Suprapubic skin (tissue), 4 donors: ENCODE measurements at regions not wholly inside any gene's neighbourhood (a gene's known extent, or its start where the extent isn't known, plus 50 kb on each side); places are given as distances from the start of the nearest gene placed in this dataset.

ENCODE experiments used
- DNase-seq, 2 donors: peaks; one replicate each; pipeline ENCODE4 v3.0.0-alpha.2; 2019; ENCODE audit warnings: low spot score in 2 of 2
- H3K27ac ChIP-seq: fragments of 200-600 bp; sonication (generic); one replicate; pipeline ENCODE4 v1.5.1; 2019
- H3K27me3 ChIP-seq: fragments of 200-600 bp; sonication (generic); one replicate; pipeline ENCODE4 v1.5.1; 2019
- H3K36me3 ChIP-seq: fragments of 200-600 bp; sonication (generic); one replicate; pipeline ENCODE4 v1.5.1; 2019
- H3K4me1 ChIP-seq: fragments of 200-600 bp; sonication (generic); one replicate; pipeline ENCODE4 v1.5.1; 2019
- H3K4me3 ChIP-seq: fragments of 200-600 bp; sonication (generic); one replicate; pipeline ENCODE4 v1.5.1; 2019; ENCODE audit warnings: mild to moderate bottlenecking
- H3K9me3 ChIP-seq: fragments of 200-600 bp; sonication (generic); one replicate; pipeline ENCODE4 v1.5.1; 2019
- CTCF ChIP-seq, 2 donors: fragments of 200-600 bp in 1 of 2; fragments of 450-650 bp in 1 of 2; sonication (generic) in 1 of 2; IDR thresholded peaks; one replicate each; pipeline ENCODE4 v1.5.1; 2016 to 2019; ENCODE audit warnings: antibody characterized with exemption in 2 of 2, mild to moderate bottlenecking in 1 of 2, moderate library complexity in 1 of 2
- EP300 ChIP-seq: sonication (generic); formaldehyde crosslinking; IDR thresholded peaks from one replicate; pipeline ENCODE4 v1.6.1; 2017; ENCODE audit warnings: antibody characterized with exemption
- POLR2A ChIP-seq, 2 donors: fragments of 450-650 bp; IDR thresholded peaks; one replicate each; pipeline ENCODE4 v1.6.1; 2017; ENCODE audit warnings: antibody characterized with exemption in 2 of 2, mild to moderate bottlenecking in 2 of 2, moderate library complexity in 2 of 2
- POLR2AphosphoS5 ChIP-seq, 3 donors: sonication (generic); formaldehyde crosslinking; IDR thresholded peaks; one replicate each; pipeline ENCODE4 v1.6.1; 2017; ENCODE audit warnings: antibody characterized with exemption in 3 of 3
- WGBS: methylation state at CpG from one replicate; pipeline ENCODE4 v1.1.5; 2018; 5-methylcytosine and 5-hydroxymethylcytosine counted together

GRCh38 chr13:80037505-80037888, 303.4 kb downstream of the SPRY2 start:
- H3K4me3 ChIP-seq: no peak overlapping the region
- H3K27ac ChIP-seq: no peak overlapping the region
- H3K9me3 ChIP-seq: no peaks in the 10 kb centered on the region
- H3K4me1 ChIP-seq: no peaks in the 10 kb centered on the region
- H3K36me3 ChIP-seq: no peaks in the 10 kb centered on the region
- no peak for TF ChIP-seq EP300
- TF ChIP-seq CTCF (IDR thresholded peaks at IDR 0.05): no peak
- no peak for TF ChIP-seq POLR2A (IDR thresholded peaks at IDR 0.05)
- no peak for TF ChIP-seq POLR2AphosphoS5 (IDR thresholded peaks at IDR 0.05)
- WGBS: 66% methylated on average over 2 of the region's 2 CpGs
- no peak for DNase-seq
- no peaks in the 10 kb centered on the region for H3K27me3 ChIP-seq

- H3K27ac ChIP-seq: no peak overlapping the region
- no peak for TF ChIP-seq POLR2A (IDR thresholded peaks at IDR 0.05)
- no peak for TF ChIP-seq CTCF (IDR thresholded peaks at IDR 0.05)
- no peak for TF ChIP-seq POLR2AphosphoS5 (IDR thresholded peaks at IDR 0.05)
- no peak for TF ChIP-seq EP300
- H3K36me3 ChIP-seq: no peaks in the 10 kb centered on the region
- no peak for DNase-seq
- no peaks in the 10 kb centered on the region for H3K9me3 ChIP-seq
- no peak overlapping the region for H3K4me3 ChIP-seq
- no peaks in the 10 kb centered on the region for H3K27me3 ChIP-seq
- H3K4me1 ChIP-seq: no peaks in the 10 kb centered on the region
- WGBS: 77% methylated on average over 2 of the region's 2 CpGs
These were observed 304.0 kb downstream of the SPRY2 start for GRCh38 chr13:80036845-80037504.

- H3K9me3 ChIP-seq: no peaks in the 10 kb centered on the region
- H3K36me3 ChIP-seq: no peaks in the 10 kb centered on the region
- no peak for DNase-seq
- 81% methylated on average over 1 of the region's 1 CpG for WGBS
- no peaks in the 10 kb centered on the region for H3K4me1 ChIP-seq
- no peak for TF ChIP-seq CTCF (IDR thresholded peaks at IDR 0.05)
- no peak for TF ChIP-seq EP300
- TF ChIP-seq POLR2AphosphoS5 (IDR thresholded peaks at IDR 0.05): no peak
- TF ChIP-seq POLR2A (IDR thresholded peaks at IDR 0.05): no peak
- H3K27ac ChIP-seq: no peak overlapping the region
- H3K4me3 ChIP-seq: no peak overlapping the region
- no peaks in the 10 kb centered on the region for H3K27me3 ChIP-seq
These were observed 305.8 kb downstream of the SPRY2 start for GRCh38 chr13:80035096-80035495.

- TF ChIP-seq POLR2AphosphoS5 (IDR thresholded peaks at IDR 0.05): no peak
- no peak for TF ChIP-seq POLR2A (IDR thresholded peaks at IDR 0.05)
- no peak for TF ChIP-seq EP300
- no peak for TF ChIP-seq CTCF (IDR thresholded peaks at IDR 0.05)
- H3K4me3 ChIP-seq: no peak overlapping the region
- no peaks in the 10 kb centered on the region for H3K36me3 ChIP-seq
- no peaks in the 10 kb centered on the region for H3K9me3 ChIP-seq
- 92% methylated on average over 2 of the region's 2 CpGs for WGBS
- no peak overlapping the region for H3K27ac ChIP-seq
- DNase-seq: no peak
- no peaks in the 10 kb centered on the region for H3K27me3 ChIP-seq
- H3K4me1 ChIP-seq: no peaks in the 10 kb centered on the region
These were observed 307.0 kb downstream of the SPRY2 start for GRCh38 chr13:80033951-80034350.

GRCh38 chr13:80033286-80033685, 307.6 kb downstream of the SPRY2 start:
- Histone ChIP-seq H3K27me3 (no peaks in the 10 kb centered on the region), H3K9me3 (no peaks in the 10 kb centered on the region), H3K27ac (no peak overlapping the region), H3K4me3 (no peak overlapping the region), H3K36me3 (no peaks in the 10 kb centered on the region), H3K4me1 (no peaks in the 10 kb centered on the region)
- TF ChIP-seq POLR2A (IDR thresholded peaks at IDR 0.05) (no peak), EP300 (no peak), POLR2AphosphoS5 (IDR thresholded peaks at IDR 0.05) (no peak), CTCF (IDR thresholded peaks at IDR 0.05) (no peak)
- WGBS: 32% methylated on average over 1 of the region's 1 CpG
- no peak for DNase-seq
